Loucy (cell line): ENCODE measurements at regions not wholly inside any gene's neighbourhood (a gene's known extent, or its start where the extent isn't known, plus 50 kb on each side); places are given as distances from the start of the nearest gene placed in this dataset.

Experiments used
- H2AFZ ChIP-seq: fragments of 200-600 bp; sonication (generic); 2 replicates; pipeline ENCODE4 v1.6.0; 2016; ENCODE audit warnings: antibody characterized with exemption, mild to moderate bottlenecking, low read length, moderate library complexity
- H3F3A ChIP-seq: fragments of 200-600 bp; 2 replicates; pipeline ENCODE4 v1.6.0; 2016; ENCODE audit warnings: antibody characterized with exemption, low read depth, mild to moderate bottlenecking
- H3K27me3 ChIP-seq: fragments of 200-600 bp; sonication (generic); 2 replicates; pipeline ENCODE4 v1.6.1; 2014; ENCODE audit warnings: low read length, mild to moderate bottlenecking; ENCODE audit not compliant: insufficient read depth, poor library complexity, severe bottlenecking
- H3K36me3 ChIP-seq: fragments of 200-600 bp; sonication (generic); 2 replicates; pipeline ENCODE4 v1.6.1; 2016; ENCODE audit warnings: low read length; ENCODE audit not compliant: insufficient read depth
- H3K4me1 ChIP-seq: fragments of 200-600 bp; sonication (generic); 2 replicates; pipeline ENCODE4 v1.5.1; 2014; ENCODE audit warnings: low read length, mild to moderate bottlenecking; ENCODE audit not compliant: insufficient read depth, poor library complexity, severe bottlenecking
- H3K4me2 ChIP-seq: fragments of 200-600 bp; sonication (generic); 2 replicates; pipeline ENCODE4 v1.6.0; 2014; ENCODE audit warnings: antibody characterized with exemption, low read length, low read depth, mild to moderate bottlenecking; ENCODE audit not compliant: poor library complexity, severe bottlenecking
- H3K4me3 ChIP-seq: fragments of 200-600 bp; sonication (generic); 2 replicates; pipeline ENCODE4 v1.5.1; 2014; ENCODE audit warnings: low read length, mild to moderate bottlenecking, mixed read lengths; ENCODE audit not compliant: poor library complexity, severe bottlenecking
- H3K79me2 ChIP-seq: fragments of 200-600 bp; sonication (generic); 2 replicates; pipeline ENCODE4 v1.6.1; 2014; ENCODE audit warnings: low read length; ENCODE audit not compliant: insufficient read depth
- H3K9ac ChIP-seq: fragments of 200-600 bp; sonication (generic); 2 replicates; pipeline ENCODE4 v1.6.0; 2014; ENCODE audit warnings: mild to moderate bottlenecking, low read depth, low read length, moderate library complexity; ENCODE audit not compliant: poor library complexity, severe bottlenecking
- H3K9me2 ChIP-seq: fragments of 200-600 bp; sonication (generic); replicated peaks from 2 replicates; pipeline ENCODE4 v1.6.1; 2016; ENCODE audit warnings: low read depth, low read length, mixed read lengths
- H3K9me3 ChIP-seq: fragments of 200-600 bp; sonication (generic); 2 replicates; pipeline ENCODE4 v1.6.1; 2014; ENCODE audit warnings: mild to moderate bottlenecking, antibody characterized with exemption, low read length, low read depth; ENCODE audit not compliant: insufficient read depth
- H4K20me1 ChIP-seq: fragments of 200-600 bp; sonication (generic); 2 replicates; pipeline ENCODE4 v1.6.0; 2014; ENCODE audit warnings: antibody characterized with exemption, low read length, mild to moderate bottlenecking; ENCODE audit not compliant: insufficient read depth, poor library complexity, severe bottlenecking
- CTCF ChIP-seq: fragments of 200-600 bp; sonication (generic); conservative IDR thresholded peaks from 2 replicates; pipeline ENCODE4 v1.5.1; 2014; ENCODE audit warnings: mild to moderate bottlenecking, antibody characterized with exemption, low read length
- EZH2phosphoT487 ChIP-seq: fragments of 200-600 bp; IDR thresholded peaks from 2 replicates; pipeline ENCODE4 v1.6.1; 2018; ENCODE audit warnings: antibody characterized with exemption, mild to moderate bottlenecking, moderate library complexity, borderline replicate concordance

GRCh38 chr18:77866351-77866750 lies 616.7 kb downstream of the GALR1 start:
- Histone ChIP-seq H3K27me3 (no peaks in the 10 kb centered on the region), H2AFZ (no peak overlapping the region), H3K9me3 (peaks cover 9% of the 10 kb centered on the region; the same call in 1 of the 2 replicates), H3K36me3 (no peaks in the 10 kb centered on the region), H3K79me2 (no peaks in the 10 kb centered on the region), H3K4me2 (no peak overlapping the region), H4K20me1 (no peaks in the 10 kb centered on the region), H3K4me3 (no peak overlapping the region), H3K4me1 (no peaks in the 10 kb centered on the region), H3K9me2 (no peaks in the 10 kb centered on the region), H3F3A (no peaks in the 10 kb centered on the region), H3K9ac (no peak overlapping the region)
- TF ChIP-seq EZH2phosphoT487: no peak
- no peak for TF ChIP-seq CTCF

GRCh38 chr18:77870199-77870598 lies 620.6 kb downstream of the GALR1 start:
- no peak overlapping the region for H3K4me3 ChIP-seq
- H3K4me1 ChIP-seq: no peaks in the 10 kb centered on the region
- H3K4me2 ChIP-seq: no peak overlapping the region
- no peak overlapping the region for H2AFZ ChIP-seq
- no peak overlapping the region for H3K9ac ChIP-seq
- no peaks in the 10 kb centered on the region for H4K20me1 ChIP-seq
- TF ChIP-seq CTCF: no peak
- no peak for TF ChIP-seq EZH2phosphoT487
- H3K9me2 ChIP-seq: no peaks in the 10 kb centered on the region
- no peaks in the 10 kb centered on the region for H3K79me2 ChIP-seq
- no peaks in the 10 kb centered on the region for H3F3A ChIP-seq
- H3K36me3 ChIP-seq: no peaks in the 10 kb centered on the region
- peaks cover 9% of the 10 kb centered on the region; the same call in 1 of the 2 replicates for H3K9me3 ChIP-seq
- H3K27me3 ChIP-seq: no peaks in the 10 kb centered on the region

- Histone ChIP-seq H3K4me2 (no peak overlapping the region), H3K9ac (no peak overlapping the region), H3K4me1 (no peaks in the 10 kb centered on the region), H3F3A (no peaks in the 10 kb centered on the region), H3K9me3 (peaks cover 6% of the 10 kb centered on the region; the same call in 1 of the 2 replicates), H3K36me3 (no peaks in the 10 kb centered on the region), H3K27me3 (no peaks in the 10 kb centered on the region), H3K9me2 (no peaks in the 10 kb centered on the region), H2AFZ (no peak overlapping the region), H3K4me3 (no peak overlapping the region), H4K20me1 (no peaks in the 10 kb centered on the region), H3K79me2 (no peaks in the 10 kb centered on the region)
- TF ChIP-seq EZH2phosphoT487: no peak
- TF ChIP-seq CTCF: no peak
These were observed 621.2 kb downstream of the GALR1 start for GRCh38 chr18:77870894-77871293.
